Transverse colon (tissue), 4 donors: ENCODE measurements at regions not wholly inside any gene's neighbourhood (a gene's known extent, or its start where the extent isn't known, plus 50 kb on each side); places are given as distances from the start of the nearest gene placed in this dataset.
"Not testable (repeated sequence)": the region's sequence is repeated elsewhere in the genome, so short reads cannot be mapped to it uniquely, and the experiment has no call there.

Experiments used
- DNase-seq: peaks from one replicate; pipeline ENCODE4 v3.0.0-alpha.2; 2019
- H3K27ac ChIP-seq, 4 donors: fragments of 200-600 bp; sonication (generic); 2 replicates each; pipeline ENCODE4 v1.5.1; 2016 to 2018; ENCODE audit warnings: inconsistent platforms in 4 of 4
- H3K27me3 ChIP-seq: fragments of 200-600 bp; sonication (generic); 2 replicates; pipeline ENCODE4 v1.5.1; 2017; ENCODE audit warnings: inconsistent platforms
- H3K36me3 ChIP-seq, 4 donors: fragments of 200-600 bp; sonication (generic); 2 replicates each; pipeline ENCODE4 v1.5.1; 2017 to 2019; ENCODE audit warnings: inconsistent platforms in 4 of 4
- H3K4me1 ChIP-seq, 4 donors: fragments of 200-600 bp; sonication (generic); 2 replicates each; pipeline ENCODE4 v1.5.1; 2017 to 2020; ENCODE audit warnings: inconsistent platforms in 4 of 4
- H3K4me3 ChIP-seq, 4 donors: fragments of 200-600 bp; sonication (generic); 1 replicate in 1 of 4; 2 replicates in 3 of 4; pipeline versions ENCODE4 v1.5.1 to v1.6.1; 2017 to 2019; ENCODE audit warnings: inconsistent platforms in 4 of 4
- H3K9me3 ChIP-seq, 2 donors: fragments of 200-600 bp; sonication (generic); 2 replicates each; pipeline ENCODE4 v1.5.1; 2017 to 2019; ENCODE audit warnings: inconsistent platforms in 2 of 2
- CTCF ChIP-seq, 5 experiments: fragments of 200-600 bp in 3 of 5; fragments of 450-650 bp in 2 of 5; sonication (generic) in 3 of 5; IDR thresholded peaks; 1 replicate in 2 of 5; 2 replicates in 3 of 5; pipeline ENCODE4 v1.5.1; 2016 to 2017; ENCODE audit warnings: antibody characterized with exemption in 5 of 5, inconsistent platforms in 3 of 5, mild to moderate bottlenecking in 2 of 5, moderate library complexity in 1 of 5
- EP300 ChIP-seq: sonication (generic); formaldehyde crosslinking; IDR thresholded peaks from one replicate; pipeline ENCODE4 v1.6.1; 2017; ENCODE audit warnings: antibody characterized with exemption, low read depth
- POLR2A ChIP-seq: fragments of 450-650 bp; IDR thresholded peaks from one replicate; pipeline ENCODE4 v1.6.1; 2016; ENCODE audit warnings: antibody characterized with exemption, mild to moderate bottlenecking, moderate library complexity
- POLR2AphosphoS5 ChIP-seq, 3 donors: sonication (generic); formaldehyde crosslinking; IDR thresholded peaks; one replicate each; pipeline ENCODE4 v1.6.1; 2016; ENCODE audit warnings: antibody characterized with exemption in 3 of 3
- WGBS, 2 donors: methylation state at CpG; one replicate each; pipeline ENCODE4 v1.1.5; 2018; ENCODE audit warnings: low coverage in 1 of 2; 5-methylcytosine and 5-hydroxymethylcytosine counted together
- in situ Hi-C, 4 donors: fragments of 200-750 bp; cut with MboI; loops; one replicate each; pipeline versions ENCODE4 v1.15.0 to v1.15.1; 2017; ENCODE audit warnings: low sequenced_read_pairs in 3 of 4, low pct_ligation_motif_present in 1 of 4, low pct_unique_long_range_greater_than_20kb in 1 of 4
- intact Hi-C: fragments of 100-400 bp; cut with DNase I; formaldehyde crosslinking; loops from one replicate; pipeline ENCODE4 v1.15.1; 2023; ENCODE audit warnings: low total_unique reads

GRCh38 chr22:25475257-25476022 lies 89.0 kb upstream of the GRK3 start:
- 45 to 50% methylated on average over 10 to 16 of the region's 16 CpGs for WGBS, 2 donors
- DNase-seq: no peak
- in situ Hi-C loops (no loop called here), intact Hi-C loops (no loop called here)
- H3K27ac ChIP-seq: peak overlapping the region in 2 of 4 donors; percentile 7 to 22
- TF ChIP-seq POLR2A (no peak), CTCF (IDR thresholded peaks at IDR 0.05) (no peak), POLR2AphosphoS5 (IDR thresholded peaks at IDR 0.05) (no peak), EP300 (no peak)
- H3K27me3 ChIP-seq: no peaks in the 10 kb centered on the region
- peaks cover 0 to 10% (median 3%) of the 10 kb centered on the region in 4 donors for H3K4me1 ChIP-seq
- no peaks in the 10 kb centered on the region for H3K9me3 ChIP-seq
- no peaks in the 10 kb centered on the region for H3K36me3 ChIP-seq
- no peak overlapping the region for H3K4me3 ChIP-seq

GRCh38 chr22:25477358-25477757 lies 87.1 kb upstream of the GRK3 start:
- no peak for DNase-seq
- H3K27me3 ChIP-seq: no peaks in the 10 kb centered on the region
- no peak overlapping the region for H3K27ac ChIP-seq
- intact Hi-C loops: no loop called here
- WGBS, 2 donors: 93% methylated on average over 3 of the region's 3 CpGs; no CpG with 5 or more reads in 1 of the 2 donors
- peaks cover 0 to 10% (median 3%) of the 10 kb centered on the region in 4 donors for H3K4me1 ChIP-seq
- H3K36me3 ChIP-seq: no peaks in the 10 kb centered on the region
- TF ChIP-seq CTCF (IDR thresholded peaks at IDR 0.05): no peak
- no peak for TF ChIP-seq POLR2AphosphoS5 (IDR thresholded peaks at IDR 0.05)
- no peak for TF ChIP-seq EP300
- no peak for TF ChIP-seq POLR2A
- no peaks in the 10 kb centered on the region for H3K9me3 ChIP-seq
- H3K4me3 ChIP-seq: no peak overlapping the region
- in situ Hi-C loops: no loop called here

GRCh38 chr22:25478111-25478510 lies 86.4 kb upstream of the GRK3 start:
- TF ChIP-seq EP300: no peak
- no peak for TF ChIP-seq CTCF (IDR thresholded peaks at IDR 0.05)
- TF ChIP-seq POLR2AphosphoS5 (IDR thresholded peaks at IDR 0.05): no peak
- no peak for TF ChIP-seq POLR2A
- in situ Hi-C loops (no loop called here), intact Hi-C loops (no loop called here)
- Histone ChIP-seq H3K27me3 (no peaks in the 10 kb centered on the region), H3K9me3 (no peaks in the 10 kb centered on the region), H3K4me3 (no peak overlapping the region), H3K36me3 (no peaks in the 10 kb centered on the region), H3K27ac (no peak overlapping the region), H3K4me1 (peaks cover 0 to 12% (median 5%) of the 10 kb centered on the region in 4 donors)
- no peak for DNase-seq
- 95% methylated on average over 3 of the region's 3 CpGs; no CpG with 5 or more reads in 1 of the 2 donors for WGBS, 2 donors

GRCh38 chr22:25478528-25478927 lies 85.9 kb upstream of the GRK3 start:
- WGBS, 2 donors: 79 to 100% methylated on average over 1 to 2 of the region's 2 CpGs
- TF ChIP-seq EP300: no peak
- no peak for TF ChIP-seq CTCF (IDR thresholded peaks at IDR 0.05)
- no peak for TF ChIP-seq POLR2A
- TF ChIP-seq POLR2AphosphoS5 (IDR thresholded peaks at IDR 0.05): no peak
- H3K27me3 ChIP-seq: no peaks in the 10 kb centered on the region
- peaks cover 0 to 12% (median 5%) of the 10 kb centered on the region in 4 donors for H3K4me1 ChIP-seq
- intact Hi-C loops: no loop called here
- H3K9me3 ChIP-seq: no peaks in the 10 kb centered on the region
- H3K4me3 ChIP-seq: no peak overlapping the region
- DNase-seq: no peak
- no peak overlapping the region for H3K27ac ChIP-seq
- in situ Hi-C loops: no loop called here
- no peaks in the 10 kb centered on the region for H3K36me3 ChIP-seq

- DNase-seq, in situ Hi-C loops, H3K4me3 ChIP-seq, H3K9me3 ChIP-seq, H3K4me1 ChIP-seq, H3K36me3 ChIP-seq, H3K27ac ChIP-seq, H3K27me3 ChIP-seq, intact Hi-C loops: not testable (repeated sequence)
- 88 to 92% methylated on average over 4 to 5 of the region's 5 CpGs for WGBS, 2 donors
Observed at GRCh38 chr22:25480868-25481267, 83.6 kb upstream of the GRK3 start.
